ENCODE measurements at regions not wholly inside any gene's neighbourhood (a gene's known extent, or its start where the extent isn't known, plus 50 kb on each side); places are given as distances from the start of the nearest gene placed in this dataset.

DNA sequence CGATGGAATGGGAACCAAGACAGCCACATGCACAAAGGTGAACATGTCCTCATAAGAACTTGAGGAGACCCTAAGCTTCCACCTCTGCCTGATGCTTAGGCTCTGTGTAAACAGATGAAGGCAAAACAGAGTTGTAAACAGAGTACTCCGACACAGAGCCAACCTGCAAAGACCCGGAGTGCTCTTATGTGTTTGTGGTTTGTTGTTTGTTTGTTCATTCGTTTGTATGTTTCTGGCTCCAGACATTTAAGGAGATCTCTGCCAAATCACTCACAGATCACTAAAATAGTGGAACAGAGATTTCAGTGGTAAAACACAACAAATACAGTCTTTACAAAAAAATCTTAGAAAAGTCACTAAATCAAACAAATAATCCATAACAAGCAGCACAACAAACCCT lies 294.9 kb downstream of the EIPR1 start (continued):
- TF ChIP-seq, protein P1, sequence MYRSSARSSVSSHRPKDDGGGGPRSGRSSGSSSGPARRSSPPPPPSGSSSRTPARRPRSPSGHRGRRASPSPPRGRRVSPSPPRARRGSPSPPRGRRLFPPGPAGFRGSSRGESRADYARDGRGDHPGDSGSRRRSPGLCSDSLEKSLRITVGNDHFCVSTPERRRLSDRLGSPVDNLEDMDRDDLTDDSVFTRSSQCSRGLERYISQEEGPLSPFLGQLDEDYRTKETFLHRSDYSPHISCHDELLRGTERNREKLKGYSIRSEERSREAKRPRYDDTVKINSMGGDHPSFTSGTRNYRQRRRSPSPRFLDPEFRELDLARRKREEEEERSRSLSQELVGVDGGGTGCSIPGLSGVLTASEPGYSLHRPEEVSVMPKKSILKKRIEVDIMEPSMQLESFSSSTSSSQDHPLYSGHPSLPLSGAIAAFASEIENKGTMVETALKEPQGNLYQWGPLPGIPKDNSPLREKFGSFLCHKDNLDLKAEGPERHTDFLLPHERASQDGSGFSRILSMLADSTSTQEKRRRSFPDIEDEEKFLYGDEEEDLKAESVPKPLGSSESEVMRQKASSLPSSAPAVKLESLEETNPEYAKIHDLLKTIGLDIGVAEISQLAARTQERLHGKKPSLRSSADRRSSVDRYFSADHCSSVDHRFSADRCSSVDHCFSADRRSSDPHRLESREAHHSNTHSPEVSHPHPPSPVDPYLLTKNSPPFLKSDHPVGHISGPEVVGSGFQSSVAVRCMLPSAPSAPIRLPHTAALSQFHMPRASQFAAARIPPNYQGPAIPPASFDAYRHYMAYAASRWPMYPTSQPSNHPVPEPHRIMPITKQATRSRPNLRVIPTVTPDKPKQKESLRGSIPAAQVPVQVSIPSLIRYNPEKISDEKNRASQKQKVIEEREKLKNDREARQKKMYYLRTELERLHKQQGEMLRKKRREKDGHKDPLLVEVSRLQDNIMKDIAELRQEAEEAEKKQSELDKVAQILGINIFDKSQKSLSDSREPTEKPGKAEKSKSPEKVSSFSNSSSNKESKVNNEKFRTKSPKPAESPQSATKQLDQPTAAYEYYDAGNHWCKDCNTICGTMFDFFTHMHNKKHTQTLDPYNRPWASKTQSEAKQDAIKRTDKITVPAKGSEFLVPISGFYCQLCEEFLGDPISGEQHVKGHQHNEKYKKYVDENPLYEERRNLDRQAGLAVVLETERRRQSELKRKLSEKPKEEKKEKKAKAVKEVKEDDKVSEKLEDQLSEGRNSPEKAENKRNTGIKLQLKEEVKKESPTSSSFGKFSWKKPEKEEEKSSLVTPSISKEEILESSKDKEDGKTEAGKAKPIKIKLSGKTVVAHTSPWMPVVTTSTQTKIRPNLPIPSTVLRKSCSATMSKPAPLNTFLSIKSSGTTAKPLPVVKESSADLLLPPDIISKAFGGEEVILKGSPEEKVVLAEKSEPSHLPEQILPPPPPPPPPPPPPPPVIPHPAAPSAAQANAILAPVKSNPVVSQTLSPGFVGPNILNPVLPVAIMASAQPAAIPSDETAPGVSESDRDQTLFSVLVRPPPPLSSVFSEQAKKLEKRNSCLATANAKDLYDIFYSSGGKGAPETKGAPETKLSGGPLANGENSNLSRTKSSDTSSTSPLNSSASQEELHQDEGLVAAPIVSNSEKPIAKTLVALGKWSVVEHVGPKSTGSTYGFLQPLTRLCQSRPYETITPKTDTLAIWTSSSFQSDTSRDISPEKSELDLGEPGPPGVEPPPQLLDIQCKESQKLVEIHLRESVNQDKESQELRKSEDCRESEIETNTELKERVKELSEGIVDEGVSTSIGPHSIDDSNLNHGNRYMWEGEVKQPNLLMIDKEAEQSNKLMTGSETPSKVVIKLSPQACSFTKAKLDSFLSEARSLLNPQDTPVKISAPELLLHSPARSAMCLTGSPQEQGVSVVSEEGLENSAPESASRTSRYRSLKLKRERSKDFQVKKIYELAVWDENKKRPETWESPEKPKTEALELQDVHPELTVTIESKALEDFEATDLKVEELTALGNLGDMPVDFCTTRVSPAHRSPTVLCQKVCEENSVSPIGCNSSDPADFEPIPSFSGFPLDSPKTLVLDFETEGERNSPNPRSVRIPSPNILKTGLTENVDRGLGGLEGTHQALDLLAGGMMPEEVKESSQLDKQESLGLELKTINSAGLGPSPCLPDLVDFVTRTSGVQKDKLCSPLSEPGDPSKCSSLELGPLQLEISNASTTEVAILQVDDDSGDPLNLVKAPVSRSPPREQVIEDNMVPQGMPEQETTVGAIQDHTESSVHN (IDR thresholded peaks at IDR 0.05; ENCODE audit: borderline replicate concordance in 1 of 2, low read depth in 1 of 2): no peak
- TF ChIP-seq, protein P2, sequence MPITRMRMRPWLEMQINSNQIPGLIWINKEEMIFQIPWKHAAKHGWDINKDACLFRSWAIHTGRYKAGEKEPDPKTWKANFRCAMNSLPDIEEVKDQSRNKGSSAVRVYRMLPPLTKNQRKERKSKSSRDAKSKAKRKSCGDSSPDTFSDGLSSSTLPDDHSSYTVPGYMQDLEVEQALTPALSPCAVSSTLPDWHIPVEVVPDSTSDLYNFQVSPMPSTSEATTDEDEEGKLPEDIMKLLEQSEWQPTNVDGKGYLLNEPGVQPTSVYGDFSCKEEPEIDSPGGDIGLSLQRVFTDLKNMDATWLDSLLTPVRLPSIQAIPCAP (CRISPR knock-in tag; IDR thresholded peaks at IDR 0.05; ENCODE audit: borderline replicate concordance): no peak

Measured in K562 (cell line).